NB4 (cell line): ENCODE measurements at regions not wholly inside any gene's neighbourhood (a gene's known extent, or its start where the extent isn't known, plus 50 kb on each side); places are given as distances from the start of the nearest gene placed in this dataset.
A peak's percentile ranks its signal among the peaks of the same experiment; 100 is the strongest.
"Not testable (repeated sequence)": the region's sequence is repeated elsewhere in the genome, so short reads cannot be mapped to it uniquely, and the experiment has no call there.

Experiments used
- DNase-seq: peaks from one replicate; pipeline ENCODE4 v3.0.0; 2010; ENCODE audit warnings: low read depth
- H3K4me3 ChIP-seq: one replicate; pipeline ENCODE4 v1.5.1; 2011; ENCODE audit warnings: mild to moderate bottlenecking, low read depth, low read length, moderate library complexity
- CTCF ChIP-seq: IDR thresholded peaks from one replicate; pipeline ENCODE4 v1.5.1; 2012; ENCODE audit warnings: low read depth, low read length
- MAX ChIP-seq: IDR thresholded peaks from 2 replicates; pipeline ENCODE4 v1.6.1; 2011; ENCODE audit warnings: low read depth, low read length
- MYC ChIP-seq: IDR thresholded peaks from 2 replicates; pipeline ENCODE4 v1.6.1; 2011; ENCODE audit warnings: low read depth, low read length
- POLR2A ChIP-seq: IDR thresholded peaks from 2 replicates; pipeline ENCODE4 v1.6.1; 2011; ENCODE audit warnings: mild to moderate bottlenecking; ENCODE audit not compliant: insufficient read length; ENCODE audit errors: extremely low read depth

- no peak overlapping the region for H3K4me3 ChIP-seq
- no peak for TF ChIP-seq POLR2A
- TF ChIP-seq CTCF: no peak
- no peak for TF ChIP-seq MYC
- TF ChIP-seq MAX: no peak
- no peak for DNase-seq
Measured at GRCh38 chr12:89870413-89871184, 162.0 kb upstream of the ATP2B1 start.

GRCh38 chr12:89867611-89868010 lies 159.0 kb upstream of the ATP2B1 start:
- H3K4me3 ChIP-seq, DNase-seq: not testable (repeated sequence)

- no peak for DNase-seq
- no peak overlapping the region for H3K4me3 ChIP-seq
- TF ChIP-seq MAX (no peak), MYC (no peak)
Measured at GRCh38 chr12:89864411-89864810, 155.8 kb upstream of the ATP2B1 start.

GRCh38 chr12:89863968-89864367 lies 155.3 kb upstream of the ATP2B1 start:
- DNase-seq: peak; percentile 40
- no peak overlapping the region for H3K4me3 ChIP-seq
- TF ChIP-seq POLR2A (no peak), MYC (no peak), MAX (no peak), CTCF (no peak)

GRCh38 chr12:89863493-89863938 lies 154.9 kb upstream of the ATP2B1 start:
- DNase-seq: peak; percentile 37
- no peak overlapping the region for H3K4me3 ChIP-seq

GRCh38 chr12:89862511-89863445 lies 154.1 kb upstream of the ATP2B1 start:
- TF ChIP-seq POLR2A: no peak
- TF ChIP-seq MAX: peak; percentile 88
- DNase-seq: peak; percentile 92
- peak overlapping the region; percentile 29 for H3K4me3 ChIP-seq

More at GRCh38 chr12:89863493-89863938, 154.9 kb upstream of the ATP2B1 start:
- TF ChIP-seq POLR2A: no peak
- no peak for TF ChIP-seq CTCF
- no peak for TF ChIP-seq MYC
- TF ChIP-seq MAX: no peak

- TF ChIP-seq POLR2A (no peak), MAX (no peak), MYC (no peak), CTCF (no peak)
- DNase-seq: no peak
Measured at GRCh38 chr12:89861086-89861485, 152.4 kb upstream of the ATP2B1 start.

More at GRCh38 chr12:89861086-89861485, 152.4 kb upstream of the ATP2B1 start:
- H3K4me3 ChIP-seq: no peak overlapping the region
